ENCODE measurements at regions not wholly inside any gene's neighbourhood (a gene's known extent, or its start where the extent isn't known, plus 50 kb on each side); places are given as distances from the start of the nearest gene placed in this dataset.
"Not testable (repeated sequence)": the region's sequence is repeated elsewhere in the genome, so short reads cannot be mapped to it uniquely, and the experiment has no call there.

DNA sequence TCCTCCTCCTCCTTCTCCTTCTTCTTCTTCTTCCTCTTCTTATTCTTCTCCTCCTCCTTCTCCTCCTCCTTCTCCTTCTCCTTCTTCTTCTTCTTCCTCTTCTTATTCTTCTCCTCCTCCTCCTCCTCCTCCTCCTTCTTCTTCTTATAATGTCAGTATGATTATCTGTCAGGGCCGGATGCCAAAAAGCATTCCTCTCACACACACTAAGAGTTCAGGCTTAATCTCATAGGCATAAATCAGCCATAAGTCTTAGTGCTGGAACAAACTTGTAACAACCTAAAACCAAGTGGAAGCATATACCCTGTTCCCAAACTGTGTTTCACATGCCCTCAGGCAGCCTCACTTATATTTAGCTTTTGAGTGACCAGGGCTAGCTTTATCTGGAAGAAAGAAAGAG is 240.3 kb downstream of the LMX1A start:
- Histone ChIP-seq H3K27me3 (replicated peaks; ENCODE audit: control insufficient read depth, insufficient read depth, low read length) (peaks cover 29% of the 10 kb centered on the region), H3K4me1 (ENCODE audit: control insufficient read depth, insufficient read depth, low read length) (peaks cover 16% of the 10 kb centered on the region), H3K4me3 (ENCODE audit: low read length) (no peak overlapping the region), H3K9me3 (ENCODE audit: control insufficient read depth, low read length) (no peaks in the 10 kb centered on the region), H3K36me3 (ENCODE audit: control insufficient read depth, insufficient read depth, low read length, severe bottlenecking) (no peaks in the 10 kb centered on the region), H3K9ac (ENCODE audit: low read length) (no peak overlapping the region)
- DNase-seq (ENCODE audit: low read depth) = no peak

DNA sequence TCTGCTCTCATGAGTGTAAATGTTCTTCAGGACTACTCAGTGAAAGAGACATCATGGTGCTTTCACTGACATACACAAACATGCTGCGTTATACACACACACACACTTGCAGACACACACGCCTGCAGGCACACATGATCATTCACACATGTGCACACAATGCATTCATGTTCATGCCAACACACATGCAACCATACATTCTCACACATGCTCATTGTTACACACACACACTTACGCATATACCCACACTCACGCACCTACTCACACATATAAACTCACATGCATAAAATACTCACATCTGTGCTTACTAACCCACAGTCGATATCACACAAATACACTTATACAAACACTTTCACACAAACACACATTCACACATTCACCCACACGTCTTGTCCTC is 241.6 kb downstream of the LMX1A start:
- Histone ChIP-seq H3K4me3 (ENCODE audit: low read length) (no peak overlapping the region), H3K9me3 (ENCODE audit: control insufficient read depth, low read length) (no peaks in the 10 kb centered on the region), H3K27me3 (replicated peaks; ENCODE audit: control insufficient read depth, insufficient read depth, low read length) (peaks cover 28% of the 10 kb centered on the region), H3K36me3 (ENCODE audit: control insufficient read depth, insufficient read depth, low read length, severe bottlenecking) (no peaks in the 10 kb centered on the region), H3K9ac (ENCODE audit: low read length) (no peak overlapping the region), H3K4me1 (ENCODE audit: control insufficient read depth, insufficient read depth, low read length) (peaks cover 16% of the 10 kb centered on the region)
- DNase-seq (ENCODE audit: low read depth) = no peak

DNA sequence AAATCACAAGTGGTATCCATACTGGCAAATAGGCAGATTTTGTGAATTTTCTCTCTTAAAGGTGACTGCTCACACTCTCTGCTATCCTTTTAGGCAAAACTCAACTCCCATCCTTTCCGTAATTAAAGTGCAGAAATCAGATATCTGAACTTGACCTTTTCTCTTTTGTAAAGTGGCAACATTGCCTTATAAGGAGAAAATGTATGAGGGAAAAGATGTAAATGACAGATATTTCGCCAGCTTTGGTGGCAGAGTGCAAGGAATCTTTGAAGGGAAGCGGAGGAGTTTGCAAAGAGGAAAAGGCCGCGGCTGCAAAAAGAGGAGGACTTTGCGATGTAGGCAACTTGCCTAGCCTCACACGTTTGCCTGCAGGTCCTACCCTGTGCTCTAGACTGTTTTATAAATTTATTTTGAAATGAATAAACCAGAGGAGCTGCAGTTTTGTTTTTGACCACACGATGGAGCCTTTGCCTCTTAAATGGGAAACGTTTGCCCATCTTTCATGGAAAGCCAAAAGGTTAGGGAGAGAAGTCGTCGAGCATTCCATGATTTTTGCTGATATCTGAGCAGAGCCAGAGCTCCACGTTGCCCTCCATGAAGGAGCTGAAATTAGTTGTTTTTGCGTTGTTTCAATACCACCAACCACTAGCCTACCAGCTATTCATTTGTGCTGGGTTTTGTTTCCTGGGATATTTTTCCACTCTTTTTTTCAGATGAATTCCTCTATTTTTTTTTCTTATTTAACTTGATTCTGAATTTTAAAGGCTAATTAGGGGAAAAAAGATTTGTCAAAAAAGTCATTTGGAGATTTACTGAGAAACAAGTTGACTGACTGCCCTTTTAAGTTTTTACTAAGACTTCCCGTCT is 242.3 kb downstream of the LMX1A start:
- peaks cover 27% of the 10 kb centered on the region for H3K27me3 ChIP-seq (replicated peaks; ENCODE audit: control insufficient read depth, insufficient read depth, low read length)
- peak; percentile 81 for DNase-seq (ENCODE audit: low read depth)
- H3K4me1 ChIP-seq (ENCODE audit: control insufficient read depth, insufficient read depth, low read length) = peaks cover 16% of the 10 kb centered on the region

DNA sequence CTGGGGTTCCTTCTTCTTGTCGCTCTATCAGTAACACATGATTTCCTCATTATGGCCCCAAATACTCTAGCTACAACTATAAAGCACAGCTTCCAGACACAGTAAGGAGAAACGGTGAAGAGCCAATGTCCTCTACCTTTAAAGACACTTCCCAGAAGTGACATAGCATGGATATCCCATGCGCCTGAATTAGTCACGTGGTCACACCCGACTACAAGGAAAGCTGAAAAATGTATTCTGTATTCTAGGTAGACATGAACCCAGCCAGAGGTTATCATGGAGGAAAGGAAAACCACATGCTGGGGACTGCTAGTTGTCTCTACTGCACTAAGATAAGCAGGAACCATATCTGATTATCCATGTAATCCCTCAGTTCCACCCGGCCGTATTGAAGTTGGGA is 244.3 kb downstream of the LMX1A start:
- Histone ChIP-seq H3K9me3 (ENCODE audit: control insufficient read depth, low read length) (no peaks in the 10 kb centered on the region), H3K9ac (ENCODE audit: low read length) (no peak overlapping the region), H3K36me3 (ENCODE audit: control insufficient read depth, insufficient read depth, low read length, severe bottlenecking) (no peaks in the 10 kb centered on the region), H3K4me3 (ENCODE audit: low read length) (no peak overlapping the region), H3K4me1 (ENCODE audit: control insufficient read depth, insufficient read depth, low read length) (peaks cover 12% of the 10 kb centered on the region), H3K27me3 (replicated peaks; ENCODE audit: control insufficient read depth, insufficient read depth, low read length) (peaks cover 11% of the 10 kb centered on the region)
- no peak for DNase-seq (ENCODE audit: low read depth)

More for the DNA sequence above, 242.3 kb downstream of the LMX1A start:
- H3K9me3 ChIP-seq (ENCODE audit: control insufficient read depth, low read length) = no peaks in the 10 kb centered on the region
- H3K9ac ChIP-seq (ENCODE audit: low read length) = no peak overlapping the region
- no peak overlapping the region for H3K4me3 ChIP-seq (ENCODE audit: low read length)
- H3K36me3 ChIP-seq (ENCODE audit: control insufficient read depth, insufficient read depth, low read length, severe bottlenecking) = no peaks in the 10 kb centered on the region

DNA sequence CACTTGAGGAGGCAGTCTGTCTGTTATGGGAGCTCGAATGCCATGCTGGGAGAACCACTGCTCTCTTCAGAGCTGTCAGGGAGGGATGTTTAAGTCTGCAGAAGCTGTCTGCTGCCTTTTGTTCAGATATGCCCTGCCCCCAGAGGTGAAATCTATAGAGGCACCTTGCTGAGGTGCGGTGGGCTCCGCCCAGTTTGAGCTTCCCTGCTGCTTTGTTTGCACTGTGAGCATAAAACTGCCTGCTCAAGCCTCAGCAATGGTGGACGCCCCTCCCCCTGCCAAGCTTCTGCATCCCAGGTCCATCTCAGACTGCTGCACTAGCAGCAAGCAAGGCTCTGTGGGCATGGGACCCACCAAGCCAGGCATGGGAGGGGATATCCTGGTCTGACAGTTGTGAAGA is 247.5 kb downstream of the LMX1A start:
- no peaks in the 10 kb centered on the region for H3K9me3 ChIP-seq (ENCODE audit: control insufficient read depth, low read length)
- H3K4me3 ChIP-seq (ENCODE audit: low read length) = no peak overlapping the region
- peaks cover 11% of the 10 kb centered on the region for H3K27me3 ChIP-seq (replicated peaks; ENCODE audit: control insufficient read depth, insufficient read depth, low read length)
- no peaks in the 10 kb centered on the region for H3K36me3 ChIP-seq (ENCODE audit: control insufficient read depth, insufficient read depth, low read length, severe bottlenecking)
- DNase-seq (ENCODE audit: low read depth) = no peak
- no peak overlapping the region for H3K9ac ChIP-seq (ENCODE audit: low read length)
- no peaks in the 10 kb centered on the region for H3K4me1 ChIP-seq (ENCODE audit: control insufficient read depth, insufficient read depth, low read length)

DNA sequence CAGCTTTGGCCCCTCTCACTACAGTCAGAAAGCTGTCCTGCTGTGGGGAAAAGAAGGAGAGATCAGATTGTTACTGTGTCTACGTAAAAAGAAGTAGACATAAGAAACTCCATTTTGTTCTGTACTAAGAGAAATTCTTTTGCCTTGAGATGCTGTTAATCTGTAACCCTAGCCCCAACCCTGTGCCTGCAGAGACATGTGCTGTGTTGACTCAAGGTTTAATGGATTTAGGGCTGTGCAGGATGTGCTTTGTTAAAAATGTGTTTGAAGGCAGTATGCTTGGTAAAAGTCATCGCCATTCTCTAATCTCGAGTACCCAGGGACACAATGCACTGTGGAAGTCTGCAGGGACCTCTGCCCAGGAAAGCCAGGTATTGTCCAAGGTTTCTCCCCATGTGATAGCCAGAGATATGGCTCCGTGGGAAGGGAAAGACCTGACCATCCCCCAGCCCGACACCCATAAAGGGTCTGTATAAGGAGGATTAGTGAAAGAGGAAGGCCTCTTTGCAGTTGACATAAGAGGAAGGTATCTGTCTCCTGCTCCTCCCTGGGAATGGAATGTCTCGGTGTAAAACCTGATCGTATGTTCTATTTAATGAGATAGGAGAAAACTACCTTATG is 263.9 kb downstream of the LMX1A start:
- not testable (repeated sequence) for H3K4me3 ChIP-seq (ENCODE audit: low read length); H3K9ac ChIP-seq (ENCODE audit: low read length); H3K27me3 ChIP-seq (replicated peaks; ENCODE audit: control insufficient read depth, insufficient read depth, low read length); H3K36me3 ChIP-seq (ENCODE audit: control insufficient read depth, insufficient read depth, low read length, severe bottlenecking); H3K4me1 ChIP-seq (ENCODE audit: control insufficient read depth, insufficient read depth, low read length); DNase-seq (ENCODE audit: low read depth)
- H3K9me3 ChIP-seq (ENCODE audit: control insufficient read depth, low read length) = peaks cover 12% of the 10 kb centered on the region

DNA sequence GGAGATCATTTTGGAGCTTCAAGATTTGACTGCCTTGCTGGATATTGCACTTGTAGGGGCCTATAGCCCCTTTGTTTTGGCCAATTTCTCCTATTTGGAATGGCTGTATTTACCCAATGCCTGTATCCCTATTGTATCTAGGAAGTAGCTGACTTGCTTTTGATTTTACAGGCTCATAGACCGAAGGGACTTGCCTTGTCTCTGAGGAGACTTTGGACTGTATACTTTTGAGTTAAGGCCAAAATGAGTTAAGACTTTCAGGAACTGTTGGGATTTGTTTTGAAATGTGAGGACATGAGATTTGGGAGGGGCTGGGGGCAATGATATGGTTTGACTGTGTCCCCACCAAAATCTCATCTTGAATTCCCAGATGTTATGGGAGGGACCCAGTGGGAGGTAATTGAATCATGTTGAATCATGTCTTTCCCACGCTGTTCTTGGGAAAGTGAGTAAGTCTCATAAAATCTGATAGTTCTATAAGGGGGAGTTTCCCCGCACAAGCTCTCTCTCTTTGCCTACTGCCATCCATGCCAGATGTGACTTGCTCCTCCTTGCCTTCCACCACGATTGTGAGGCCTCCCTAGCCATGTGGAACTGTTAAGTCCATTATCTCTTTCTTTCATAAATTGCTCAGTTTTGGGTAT is 276.1 kb downstream of the LMX1A start:
- Histone ChIP-seq H3K4me3 (ENCODE audit: low read length) (no peak overlapping the region), H3K4me1 (ENCODE audit: control insufficient read depth, insufficient read depth, low read length) (no peaks in the 10 kb centered on the region), H3K9ac (ENCODE audit: low read length) (no peak overlapping the region), H3K27me3 (replicated peaks; ENCODE audit: control insufficient read depth, insufficient read depth, low read length) (no peaks in the 10 kb centered on the region), H3K36me3 (ENCODE audit: control insufficient read depth, insufficient read depth, low read length, severe bottlenecking) (no peaks in the 10 kb centered on the region), H3K9me3 (ENCODE audit: control insufficient read depth, low read length) (no peaks in the 10 kb centered on the region)
- no peak for DNase-seq (ENCODE audit: low read depth)

DNA sequence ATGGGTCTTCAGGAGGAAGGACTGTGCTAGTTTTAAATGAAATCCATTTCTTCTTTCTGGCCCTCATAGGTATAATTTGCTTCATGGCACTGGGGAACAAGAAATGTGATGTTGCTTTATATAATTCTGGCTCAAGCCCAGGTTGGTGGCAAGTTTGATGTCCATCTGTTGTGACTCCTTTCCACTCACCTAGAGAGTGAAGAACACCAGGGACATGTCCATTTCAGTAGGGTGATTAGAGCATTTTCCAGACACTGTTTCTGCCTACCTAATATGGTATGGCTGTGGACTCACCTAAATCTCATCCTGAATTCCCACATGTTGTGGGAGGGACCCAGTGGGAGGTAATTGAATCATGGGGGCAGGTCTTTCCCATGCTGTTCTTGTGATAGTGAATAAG is 278.1 kb downstream of the LMX1A start:
- Histone ChIP-seq H3K4me1 (ENCODE audit: control insufficient read depth, insufficient read depth, low read length) (no peaks in the 10 kb centered on the region), H3K9me3 (ENCODE audit: control insufficient read depth, low read length) (no peaks in the 10 kb centered on the region), H3K4me3 (ENCODE audit: low read length) (no peak overlapping the region), H3K9ac (ENCODE audit: low read length) (no peak overlapping the region), H3K36me3 (ENCODE audit: control insufficient read depth, insufficient read depth, low read length, severe bottlenecking) (no peaks in the 10 kb centered on the region), H3K27me3 (replicated peaks; ENCODE audit: control insufficient read depth, insufficient read depth, low read length) (no peaks in the 10 kb centered on the region)
- DNase-seq (ENCODE audit: low read depth) = no peak

DNA sequence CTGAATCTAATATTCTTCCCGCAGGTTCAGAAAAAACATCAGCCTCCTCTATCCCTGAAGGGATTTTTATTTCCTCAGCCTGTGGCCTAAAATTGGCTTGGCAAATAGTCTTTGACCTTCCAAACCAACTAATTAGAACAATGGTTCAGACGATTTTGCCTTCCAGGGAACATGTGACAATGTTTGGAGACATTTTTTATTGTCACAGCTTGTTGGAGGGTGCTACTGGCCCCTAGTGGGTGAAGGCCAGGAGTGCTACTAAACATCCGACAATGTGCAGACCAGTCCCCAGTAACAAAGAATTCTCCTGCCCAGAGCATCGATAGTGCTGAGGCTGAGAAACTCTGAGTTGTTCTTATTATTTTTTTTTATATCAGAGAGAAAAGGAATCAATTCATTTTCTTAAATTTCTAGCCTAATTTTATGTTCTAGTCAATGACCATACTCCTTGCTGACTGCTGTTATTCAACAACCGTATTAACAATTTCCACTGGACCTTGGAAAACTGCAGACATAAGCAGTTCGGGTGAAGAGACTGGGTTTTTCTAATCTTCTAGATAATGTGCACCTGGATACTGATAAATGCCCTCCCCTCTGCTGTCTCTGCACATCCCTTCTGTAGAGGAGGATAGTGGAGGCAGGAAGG is 280.7 kb downstream of the LMX1A start:
- H3K4me3 ChIP-seq (ENCODE audit: low read length) = no peak overlapping the region
- H3K4me1 ChIP-seq (ENCODE audit: control insufficient read depth, insufficient read depth, low read length) = no peaks in the 10 kb centered on the region
- H3K36me3 ChIP-seq (ENCODE audit: control insufficient read depth, insufficient read depth, low read length, severe bottlenecking) = no peaks in the 10 kb centered on the region
- no peaks in the 10 kb centered on the region for H3K27me3 ChIP-seq (replicated peaks; ENCODE audit: control insufficient read depth, insufficient read depth, low read length)
- peak; percentile 46 for DNase-seq (ENCODE audit: low read depth)
- no peak overlapping the region for H3K9ac ChIP-seq (ENCODE audit: low read length)
- no peaks in the 10 kb centered on the region for H3K9me3 ChIP-seq (ENCODE audit: control insufficient read depth, low read length)

DNA sequence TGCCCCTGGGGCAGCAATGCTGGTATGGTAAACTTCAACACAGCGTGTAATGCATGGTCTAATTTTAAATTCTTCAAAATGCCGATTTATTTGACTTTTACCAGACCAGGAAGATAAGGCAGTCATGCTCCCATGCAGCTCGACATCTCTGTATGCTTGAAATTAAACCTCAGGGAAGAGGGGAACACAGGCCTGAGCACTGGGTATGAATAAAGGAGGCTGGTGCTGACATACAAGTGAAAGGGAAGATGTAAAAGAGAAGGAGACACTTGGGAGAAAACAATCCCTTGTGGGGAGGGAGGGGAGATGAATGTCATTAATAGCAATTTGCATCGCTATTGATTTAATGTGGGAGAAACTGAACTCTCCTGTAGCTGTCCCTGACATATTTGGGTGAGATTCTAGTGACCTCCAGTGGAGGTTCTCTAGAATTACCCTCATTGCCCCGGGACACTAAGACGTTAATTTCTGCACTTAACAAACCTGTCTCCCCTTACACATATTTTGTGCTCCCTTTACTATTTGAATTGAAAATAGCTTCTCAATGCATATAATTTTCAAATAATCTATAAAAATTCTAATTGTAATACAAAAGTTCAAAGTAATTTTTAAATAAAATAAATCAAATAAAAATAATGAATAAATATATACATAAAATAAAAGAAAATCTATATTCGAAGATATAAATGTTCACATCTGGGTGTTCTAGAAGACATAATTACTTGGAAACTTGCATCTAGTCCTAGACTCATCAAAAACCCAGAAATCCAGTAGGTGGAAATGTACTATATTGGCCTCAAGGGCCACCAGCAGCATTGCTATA is 283.1 kb downstream of the LMX1A start:
- Histone ChIP-seq H3K27me3 (replicated peaks; ENCODE audit: control insufficient read depth, insufficient read depth, low read length) (no peaks in the 10 kb centered on the region), H3K9ac (ENCODE audit: low read length) (no peak overlapping the region), H3K36me3 (ENCODE audit: control insufficient read depth, insufficient read depth, low read length, severe bottlenecking) (no peaks in the 10 kb centered on the region), H3K9me3 (ENCODE audit: control insufficient read depth, low read length) (no peaks in the 10 kb centered on the region), H3K4me1 (ENCODE audit: control insufficient read depth, insufficient read depth, low read length) (no peaks in the 10 kb centered on the region), H3K4me3 (ENCODE audit: low read length) (no peak overlapping the region)
- peak; percentile 82 for DNase-seq (ENCODE audit: low read depth)

Data from adipocyte (in vitro differentiated cells).